ENCODE measurements at regions not wholly inside any gene's neighbourhood (a gene's known extent, or its start where the extent isn't known, plus 50 kb on each side); places are given as distances from the start of the nearest gene placed in this dataset.
A peak's percentile ranks its signal among the peaks of the same experiment; 100 is the strongest.

DNA sequence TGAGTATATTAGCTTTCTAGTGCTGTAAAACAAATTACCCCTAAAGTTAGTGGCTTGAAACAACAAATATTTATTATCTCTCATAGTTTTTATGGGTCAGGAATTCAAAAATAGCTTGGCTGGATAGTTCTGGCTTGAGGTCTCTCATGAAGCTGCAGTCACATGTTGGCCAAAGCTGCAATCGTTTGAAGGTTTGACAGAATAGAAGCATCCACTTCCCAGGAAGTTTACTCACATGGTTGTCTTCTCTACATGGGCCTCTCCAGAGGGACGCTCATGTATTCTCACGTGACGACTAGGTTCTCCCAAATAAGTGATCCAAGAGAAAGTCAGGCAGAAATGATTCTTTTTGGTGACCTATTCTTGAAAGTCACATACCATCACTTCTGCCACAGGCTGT lies 99.1 kb downstream of the NIBAN1 start:
- Mint-ChIP-seq H3K4me3 (ENCODE audit: unreplicated experiment) (no peak overlapping the region), H3K27ac (ENCODE audit: unreplicated experiment) (no peak overlapping the region), H3K27me3 (ENCODE audit: unreplicated experiment) (peaks cover 7% of the 10 kb centered on the region), H3K9me3 (ENCODE audit: unreplicated experiment) (peaks cover 8% of the 10 kb centered on the region), H3K4me1 (ENCODE audit: unreplicated experiment) (peaks cover 3% of the 10 kb centered on the region), H3K36me3 (ENCODE audit: unreplicated experiment) (no peaks in the 10 kb centered on the region)
- TF ChIP-seq, protein P1, sequence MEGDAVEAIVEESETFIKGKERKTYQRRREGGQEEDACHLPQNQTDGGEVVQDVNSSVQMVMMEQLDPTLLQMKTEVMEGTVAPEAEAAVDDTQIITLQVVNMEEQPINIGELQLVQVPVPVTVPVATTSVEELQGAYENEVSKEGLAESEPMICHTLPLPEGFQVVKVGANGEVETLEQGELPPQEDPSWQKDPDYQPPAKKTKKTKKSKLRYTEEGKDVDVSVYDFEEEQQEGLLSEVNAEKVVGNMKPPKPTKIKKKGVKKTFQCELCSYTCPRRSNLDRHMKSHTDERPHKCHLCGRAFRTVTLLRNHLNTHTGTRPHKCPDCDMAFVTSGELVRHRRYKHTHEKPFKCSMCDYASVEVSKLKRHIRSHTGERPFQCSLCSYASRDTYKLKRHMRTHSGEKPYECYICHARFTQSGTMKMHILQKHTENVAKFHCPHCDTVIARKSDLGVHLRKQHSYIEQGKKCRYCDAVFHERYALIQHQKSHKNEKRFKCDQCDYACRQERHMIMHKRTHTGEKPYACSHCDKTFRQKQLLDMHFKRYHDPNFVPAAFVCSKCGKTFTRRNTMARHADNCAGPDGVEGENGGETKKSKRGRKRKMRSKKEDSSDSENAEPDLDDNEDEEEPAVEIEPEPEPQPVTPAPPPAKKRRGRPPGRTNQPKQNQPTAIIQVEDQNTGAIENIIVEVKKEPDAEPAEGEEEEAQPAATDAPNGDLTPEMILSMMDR (IDR thresholded peaks at IDR 0.05) = no peak
- no peak for DNase-seq (ENCODE audit: extremely low spot score, unreplicated experiment)

DNA sequence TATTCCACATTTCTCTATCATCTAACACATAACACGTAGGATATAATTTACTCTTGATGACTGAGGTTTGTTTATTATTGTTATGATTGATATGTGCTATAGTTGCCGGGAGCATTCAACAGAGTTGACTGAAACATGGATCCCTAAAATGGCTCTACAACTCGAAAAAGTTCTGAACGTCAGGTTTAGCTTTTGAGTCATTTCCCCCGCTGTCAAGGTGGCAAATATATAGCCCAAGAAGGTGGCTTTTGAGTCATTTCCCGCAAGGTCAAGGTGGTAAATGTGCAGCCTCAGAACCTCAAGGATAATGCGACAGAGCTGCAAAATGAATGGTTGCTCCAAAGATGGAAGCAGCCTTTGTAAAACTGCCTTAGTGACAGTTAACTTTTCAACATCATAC lies 104.0 kb downstream of the NIBAN1 start:
- TF ChIP-seq, protein P1 (IDR thresholded peaks at IDR 0.05) = no peak
- no peak overlapping the region for H3K4me3 Mint-ChIP-seq (ENCODE audit: unreplicated experiment)
- no peak overlapping the region for H3K27ac Mint-ChIP-seq (ENCODE audit: unreplicated experiment)
- no peak for DNase-seq (ENCODE audit: extremely low spot score, unreplicated experiment)
- H3K4me1 Mint-ChIP-seq (ENCODE audit: unreplicated experiment) = peaks cover 20% of the 10 kb centered on the region
- peaks cover 7% of the 10 kb centered on the region for H3K27me3 Mint-ChIP-seq (ENCODE audit: unreplicated experiment)
- no peaks in the 10 kb centered on the region for H3K36me3 Mint-ChIP-seq (ENCODE audit: unreplicated experiment)
- H3K9me3 Mint-ChIP-seq (ENCODE audit: unreplicated experiment) = peaks cover 8% of the 10 kb centered on the region

DNA sequence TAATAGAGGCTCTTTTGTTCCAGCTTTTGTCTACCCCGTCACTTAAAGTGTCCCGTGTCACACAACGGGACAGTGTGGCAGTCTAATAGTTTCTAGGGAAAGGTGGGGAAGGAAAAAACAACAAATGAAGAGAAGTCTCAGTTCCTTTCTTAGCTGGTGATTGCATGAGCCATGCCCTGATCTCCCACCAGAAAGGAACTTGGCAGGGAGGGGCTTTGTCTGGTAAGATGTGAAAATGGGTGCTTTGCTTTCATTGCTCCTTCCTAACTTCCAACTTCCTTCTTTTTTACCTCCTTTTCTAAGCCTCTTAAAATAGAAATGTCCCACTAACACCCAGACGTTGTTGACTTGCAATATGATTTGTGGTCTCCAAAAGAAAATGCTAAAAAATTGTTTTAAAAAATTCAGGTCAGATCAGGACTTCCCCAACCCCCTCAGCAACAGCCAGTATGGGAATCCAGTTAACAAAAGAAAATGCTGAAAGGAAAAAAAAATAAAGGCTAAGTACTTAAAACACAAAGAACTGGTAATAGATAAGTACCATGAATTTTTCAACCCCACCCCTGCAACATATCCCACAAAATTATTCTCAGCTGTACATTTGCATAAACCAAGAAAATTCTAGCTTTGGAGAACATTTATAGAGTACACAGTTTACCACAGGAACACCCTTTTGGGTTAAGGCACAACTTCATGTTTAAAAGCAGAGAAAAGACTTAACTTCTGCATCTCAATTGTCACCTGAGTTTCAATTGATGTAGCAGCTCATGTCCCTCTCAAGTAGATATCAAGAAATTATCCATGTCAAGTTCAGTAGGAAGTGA lies 106.2 kb downstream of the NIBAN1 start:
- H3K27ac Mint-ChIP-seq (ENCODE audit: unreplicated experiment) = peak overlapping the region; percentile 4
- H3K4me1 Mint-ChIP-seq (ENCODE audit: unreplicated experiment) = peaks cover 20% of the 10 kb centered on the region
- H3K9me3 Mint-ChIP-seq (ENCODE audit: unreplicated experiment) = peaks cover 2% of the 10 kb centered on the region
- H3K36me3 Mint-ChIP-seq (ENCODE audit: unreplicated experiment) = no peaks in the 10 kb centered on the region
- TF ChIP-seq, protein P1 (IDR thresholded peaks at IDR 0.05) = no peak
- DNase-seq (ENCODE audit: extremely low spot score, unreplicated experiment) = no peak
- peaks cover 2% of the 10 kb centered on the region for H3K27me3 Mint-ChIP-seq (ENCODE audit: unreplicated experiment)
- H3K4me3 Mint-ChIP-seq (ENCODE audit: unreplicated experiment) = no peak overlapping the region

DNA sequence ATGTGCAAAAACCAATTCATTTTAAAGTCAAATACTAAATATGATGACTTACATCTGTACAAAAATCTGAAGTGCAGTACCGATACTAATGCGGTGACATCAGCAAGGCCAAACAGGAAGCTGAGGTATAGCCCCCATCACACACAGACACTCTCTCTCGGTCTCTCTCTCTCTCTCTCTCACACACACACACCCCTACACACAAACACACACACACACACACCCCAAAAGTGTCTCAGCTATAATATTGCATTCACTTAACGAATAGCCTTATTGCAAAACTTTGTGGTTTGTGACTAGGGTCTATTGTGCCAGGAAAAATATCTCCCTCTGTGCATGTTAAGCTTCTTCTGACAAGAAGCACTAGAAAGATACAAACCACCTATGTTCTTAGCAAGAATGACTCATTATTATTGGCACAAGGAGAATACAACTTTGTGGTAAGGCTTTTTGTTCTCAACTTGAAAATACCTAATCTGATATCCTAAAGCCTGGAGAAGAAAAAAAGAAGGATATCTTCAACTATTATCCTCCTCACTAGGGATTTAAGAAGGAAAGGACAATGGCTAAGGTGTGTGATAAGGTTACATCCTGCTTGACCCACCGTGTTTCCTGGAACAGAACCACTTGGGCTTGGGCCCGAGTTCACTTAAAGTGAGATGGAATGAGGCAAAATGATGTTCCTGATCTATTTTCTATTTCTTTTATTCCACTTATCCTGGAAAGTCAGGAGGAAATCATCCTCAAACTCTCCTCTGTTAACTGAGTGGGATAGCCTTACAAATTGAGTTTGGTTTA lies 107.1 kb downstream of the NIBAN1 start:
- Mint-ChIP-seq H3K9me3 (ENCODE audit: unreplicated experiment) (no peaks in the 10 kb centered on the region), H3K4me1 (ENCODE audit: unreplicated experiment) (peaks cover 20% of the 10 kb centered on the region), H3K27me3 (ENCODE audit: unreplicated experiment) (peaks cover 8% of the 10 kb centered on the region), H3K4me3 (ENCODE audit: unreplicated experiment) (no peak overlapping the region), H3K36me3 (ENCODE audit: unreplicated experiment) (no peaks in the 10 kb centered on the region), H3K27ac (ENCODE audit: unreplicated experiment) (peak overlapping the region; percentile 43)
- DNase-seq (ENCODE audit: extremely low spot score, unreplicated experiment) = no peak
- TF ChIP-seq, protein P1 (IDR thresholded peaks at IDR 0.05) = no peak

DNA sequence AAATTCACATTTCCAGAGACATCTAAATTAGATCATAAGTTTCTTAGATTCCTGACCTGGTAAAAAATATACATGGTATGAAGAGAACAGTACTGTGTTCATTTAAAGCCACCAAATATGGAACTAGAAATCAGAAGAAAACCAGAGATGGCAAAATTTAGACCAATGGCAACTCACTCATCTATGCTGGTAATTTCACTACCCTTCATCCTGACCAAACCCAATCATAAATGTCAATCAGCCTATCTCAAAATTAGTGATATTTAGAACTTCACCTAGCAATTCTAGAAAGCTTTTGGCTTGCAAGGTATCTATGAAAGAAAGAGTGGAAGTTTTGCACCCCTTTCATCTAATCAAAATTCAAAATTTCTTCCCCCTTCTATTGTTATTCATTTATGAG lies 107.7 kb downstream of the NIBAN1 start:
- Mint-ChIP-seq H3K36me3 (ENCODE audit: unreplicated experiment) (no peaks in the 10 kb centered on the region), H3K4me1 (ENCODE audit: unreplicated experiment) (peaks cover 20% of the 10 kb centered on the region), H3K4me3 (ENCODE audit: unreplicated experiment) (no peak overlapping the region), H3K27me3 (ENCODE audit: unreplicated experiment) (peaks cover 13% of the 10 kb centered on the region), H3K27ac (ENCODE audit: unreplicated experiment) (no peak overlapping the region), H3K9me3 (ENCODE audit: unreplicated experiment) (no peaks in the 10 kb centered on the region)
- TF ChIP-seq, protein P1 (IDR thresholded peaks at IDR 0.05) = no peak
- no peak for DNase-seq (ENCODE audit: extremely low spot score, unreplicated experiment)
